HG03139 (cell line): ENCODE measurements at regions not wholly inside any gene's neighbourhood (a gene's known extent, or its start where the extent isn't known, plus 50 kb on each side); places are given as distances from the start of the nearest gene placed in this dataset.

Experiments
- ATAC-seq: cut with Tn5 transposase; IDR thresholded peaks from one replicate; pipeline ENCODE4 v1.9.1; 2021; ENCODE audit not compliant: unreplicated experiment

DNA sequence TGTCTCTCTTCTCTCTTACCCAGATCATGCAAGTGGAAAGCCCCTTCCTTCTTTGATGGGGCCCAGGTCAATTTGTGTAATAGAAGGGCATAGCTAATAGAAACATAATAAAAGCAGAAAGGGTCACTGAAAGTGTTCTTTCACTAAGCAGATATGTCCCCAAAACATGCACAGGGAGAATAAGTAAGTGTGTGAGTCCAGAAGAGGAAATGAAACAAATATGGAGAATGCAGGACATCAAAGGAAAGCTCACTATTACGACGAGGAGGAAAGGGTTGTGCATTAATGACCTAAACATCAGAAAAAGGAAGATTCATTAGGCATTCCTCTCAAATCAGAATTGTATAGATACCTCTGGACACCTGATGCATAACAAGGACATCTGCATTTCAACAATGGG lies 81.4 kb upstream of the SMYD2 start:
- no peak for ATAC-seq

DNA sequence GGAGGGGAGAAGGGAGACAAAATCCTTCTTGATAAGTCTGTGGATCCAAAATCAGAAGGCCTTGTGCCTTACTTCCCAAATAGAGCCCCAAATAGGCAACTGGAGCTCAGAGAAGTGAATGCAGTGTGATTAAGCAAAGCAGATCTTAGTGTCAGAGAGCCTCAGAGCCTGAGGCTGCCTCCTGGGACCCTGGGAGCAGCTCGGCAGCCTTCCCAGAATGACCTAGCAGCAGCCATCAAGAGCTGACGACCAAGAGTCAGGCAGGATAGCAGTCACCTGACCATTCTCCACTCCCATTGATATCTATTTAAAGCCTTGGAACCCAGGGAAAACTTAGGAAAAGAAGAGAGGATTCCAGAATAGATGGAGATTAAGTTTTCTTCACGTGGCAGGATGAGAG lies 78.0 kb upstream of the SMYD2 start:
- no peak for ATAC-seq

DNA sequence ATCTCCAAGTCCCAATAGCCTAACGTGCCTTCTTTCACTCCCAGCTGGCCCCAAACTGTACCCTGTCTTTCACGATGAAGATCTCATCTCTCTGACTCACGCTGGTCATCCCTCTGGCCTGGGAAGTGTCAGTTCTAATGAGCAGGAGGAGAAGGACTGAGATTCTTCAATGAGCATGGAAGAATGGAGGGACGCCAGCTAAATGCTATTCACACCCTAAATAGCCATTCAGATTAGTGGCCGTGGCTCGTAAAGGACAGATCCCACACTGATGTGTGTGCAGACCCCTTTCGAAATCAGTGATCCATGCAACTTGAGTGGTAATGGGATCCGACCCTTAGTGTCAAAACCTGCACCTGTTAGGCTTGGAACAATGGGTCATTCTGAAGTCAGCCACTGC lies 75.9 kb upstream of the SMYD2 start:
- no peak for ATAC-seq

DNA sequence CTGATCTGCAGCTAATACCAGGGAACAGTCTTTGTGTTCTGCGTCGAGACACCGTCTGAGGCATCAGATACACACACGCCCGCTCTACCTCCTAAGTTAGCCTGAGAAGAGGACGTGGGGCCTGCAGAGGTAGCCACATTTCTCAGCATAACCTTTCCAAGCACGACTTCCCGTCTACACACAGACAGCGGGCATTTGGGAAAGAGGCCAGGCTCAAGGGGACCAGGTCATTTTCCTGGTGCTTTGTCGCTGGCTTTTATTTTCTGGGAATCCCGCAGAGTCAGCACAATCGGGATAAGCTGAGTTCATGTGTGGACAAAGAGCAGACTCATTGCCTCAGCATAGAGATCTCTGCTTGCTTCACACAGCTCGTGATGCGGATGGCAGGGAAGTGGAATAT lies 72.5 kb upstream of the SMYD2 start:
- ATAC-seq, result no peak

DNA sequence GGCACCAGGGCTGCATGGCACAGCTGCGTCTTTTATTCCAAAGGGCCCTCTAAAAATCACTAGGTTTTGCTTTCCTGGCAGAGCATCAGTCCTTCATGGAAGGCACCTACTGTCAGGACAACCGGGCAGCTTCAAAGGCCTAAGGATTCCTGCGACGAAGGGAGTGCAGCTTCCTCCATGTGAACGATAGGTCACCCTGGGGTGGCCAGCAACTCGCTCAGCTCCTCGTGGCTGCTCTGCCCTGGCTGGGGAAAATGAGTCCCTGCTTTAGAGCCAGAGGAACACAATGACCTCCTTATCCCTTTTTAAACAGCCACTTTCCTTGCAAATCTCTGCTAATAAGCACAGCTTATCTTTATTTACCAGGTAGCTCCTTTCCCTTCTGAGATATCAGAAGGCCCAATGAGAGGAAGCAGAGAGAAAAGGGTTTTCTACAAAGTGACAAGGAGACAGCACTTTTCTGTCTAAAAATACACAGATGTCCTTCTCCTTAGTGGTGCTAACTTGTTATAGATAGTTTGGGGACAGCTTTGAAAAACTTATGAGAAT lies 71.6 kb upstream of the SMYD2 start:
- no peak for ATAC-seq

DNA sequence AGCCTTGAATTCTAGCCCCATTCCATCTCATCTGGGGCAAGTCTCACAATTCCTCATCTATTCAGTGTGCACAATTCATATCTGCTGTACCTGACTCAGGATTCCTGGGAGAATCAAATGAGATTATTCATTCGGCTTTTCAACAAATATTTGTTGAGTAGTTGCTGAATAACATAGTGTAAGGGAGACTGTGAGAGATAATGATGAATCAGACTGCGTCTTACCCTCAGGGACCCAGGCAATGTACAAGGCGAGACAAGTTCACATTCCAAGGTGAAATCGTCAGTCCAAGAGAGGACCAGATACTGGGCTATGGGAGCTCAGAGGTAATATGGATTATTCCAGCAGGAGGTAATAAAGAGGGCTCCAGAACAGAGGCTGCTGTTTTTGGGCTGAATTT lies 67.8 kb upstream of the SMYD2 start:
- ATAC-seq, result no peak

DNA sequence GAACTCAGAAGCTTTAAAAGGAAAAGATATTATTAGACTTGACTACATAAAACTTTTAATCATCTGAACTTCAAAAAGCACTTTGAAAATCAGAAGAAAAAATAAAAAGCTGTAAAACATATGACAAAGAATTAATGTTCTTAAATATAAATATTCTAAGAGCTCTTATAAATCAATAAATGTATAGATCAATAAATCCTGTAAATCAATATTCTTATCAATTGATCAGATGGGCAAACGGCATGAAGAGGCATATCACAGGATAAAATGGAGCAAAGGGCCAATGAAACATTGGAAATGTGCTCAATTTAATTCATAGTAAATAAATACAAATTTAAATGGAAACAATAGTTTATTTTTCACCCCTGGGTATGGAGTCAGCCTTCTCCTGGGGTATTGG lies 66.1 kb upstream of the SMYD2 start:
- no peak for ATAC-seq

DNA sequence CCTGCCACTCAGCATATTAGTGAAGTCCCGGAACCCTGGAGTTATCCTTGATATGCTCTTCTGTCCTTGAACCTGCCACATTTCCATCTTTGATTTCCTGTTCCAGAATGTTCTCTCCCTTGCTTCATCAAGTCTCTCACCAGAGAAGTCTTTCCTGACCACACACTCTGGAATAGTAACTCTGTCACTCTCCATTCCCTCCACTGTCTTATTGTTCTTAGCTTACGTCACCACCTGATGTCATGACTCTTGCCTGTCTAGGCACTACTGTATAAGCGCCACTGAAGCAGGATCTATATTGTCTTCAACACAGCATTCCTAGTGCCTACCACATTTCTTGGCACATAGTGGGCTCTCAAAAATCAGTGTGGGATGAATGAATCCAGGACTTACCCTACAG lies 65.4 kb upstream of the SMYD2 start:
- ATAC-seq, result no peak

DNA sequence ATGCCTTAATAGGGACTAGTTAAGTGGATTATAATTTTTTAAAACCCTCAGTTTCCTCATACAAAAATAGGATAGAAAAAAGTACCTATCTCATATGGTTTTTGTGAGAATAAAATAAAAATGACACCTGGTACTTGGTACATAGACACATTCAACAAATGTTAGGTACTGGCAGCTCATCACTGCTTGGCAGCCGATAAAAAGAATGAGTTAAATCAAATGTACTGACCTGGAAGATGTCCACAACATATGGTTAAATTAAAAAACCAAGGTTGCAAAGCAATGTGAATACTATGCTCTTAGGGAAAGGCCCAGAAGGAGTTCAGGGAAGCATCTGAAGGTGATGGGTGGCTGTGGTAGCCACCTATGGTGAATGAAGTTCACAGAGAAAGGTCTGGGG lies 64.9 kb upstream of the SMYD2 start:
- no peak for ATAC-seq

DNA sequence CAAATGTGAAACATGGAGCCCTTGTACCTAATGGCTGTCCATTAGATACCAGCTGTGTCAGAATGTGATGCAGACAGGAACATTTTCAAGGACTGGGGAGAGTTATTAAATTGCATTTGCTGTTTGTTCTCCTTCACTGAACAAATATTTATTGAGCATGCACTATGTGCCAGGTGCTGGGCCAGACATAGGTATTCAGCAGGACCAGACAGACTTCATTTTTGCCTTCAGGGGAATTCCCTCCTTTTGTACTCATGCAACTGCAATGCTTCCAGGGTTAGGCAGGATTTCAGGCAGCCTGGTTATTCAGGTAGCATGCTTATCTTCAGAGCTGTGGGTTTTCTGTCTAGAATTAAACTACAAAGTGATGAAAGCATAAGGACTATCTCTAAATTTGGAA lies 64.2 kb upstream of the SMYD2 start:
- ATAC-seq, result no peak

DNA sequence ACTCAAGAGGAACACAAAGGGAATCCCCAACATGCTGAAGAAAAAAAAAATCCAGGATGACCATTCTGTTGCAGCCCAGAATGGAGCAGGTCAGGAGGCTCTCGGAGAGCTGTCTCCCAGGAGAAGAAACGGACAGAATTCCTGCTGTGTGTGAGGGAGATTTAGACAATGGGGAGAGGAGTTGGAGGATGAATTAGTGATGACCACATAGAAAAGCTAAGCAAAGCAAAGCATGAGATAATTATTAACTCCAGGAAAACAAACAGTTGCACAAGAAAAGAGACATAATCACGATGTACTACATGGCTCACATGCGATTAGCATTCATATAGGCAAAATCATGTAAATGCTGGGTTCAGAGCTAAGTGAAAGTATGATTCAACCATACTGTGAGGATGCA lies 61.1 kb upstream of the SMYD2 start:
- no peak for ATAC-seq

DNA sequence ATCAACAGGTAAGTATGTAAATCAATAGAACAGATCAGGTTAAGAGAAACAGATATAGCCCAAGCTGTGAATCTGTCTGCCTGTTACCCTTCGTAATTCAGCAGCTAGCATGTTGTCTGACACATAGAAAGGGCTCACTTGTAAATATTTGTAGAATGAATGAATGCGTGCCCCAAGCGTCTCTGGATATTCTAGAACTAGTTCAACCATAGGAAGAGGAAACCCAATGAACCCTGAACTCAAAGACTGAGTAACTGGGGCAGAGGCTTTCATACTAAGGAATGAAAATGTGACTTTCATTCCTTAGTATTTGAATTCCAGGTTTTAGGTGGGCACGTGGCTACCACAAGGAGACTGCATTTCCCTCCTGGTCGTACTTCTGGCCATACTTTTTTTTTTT lies 60.1 kb upstream of the SMYD2 start:
- ATAC-seq, result no peak

DNA sequence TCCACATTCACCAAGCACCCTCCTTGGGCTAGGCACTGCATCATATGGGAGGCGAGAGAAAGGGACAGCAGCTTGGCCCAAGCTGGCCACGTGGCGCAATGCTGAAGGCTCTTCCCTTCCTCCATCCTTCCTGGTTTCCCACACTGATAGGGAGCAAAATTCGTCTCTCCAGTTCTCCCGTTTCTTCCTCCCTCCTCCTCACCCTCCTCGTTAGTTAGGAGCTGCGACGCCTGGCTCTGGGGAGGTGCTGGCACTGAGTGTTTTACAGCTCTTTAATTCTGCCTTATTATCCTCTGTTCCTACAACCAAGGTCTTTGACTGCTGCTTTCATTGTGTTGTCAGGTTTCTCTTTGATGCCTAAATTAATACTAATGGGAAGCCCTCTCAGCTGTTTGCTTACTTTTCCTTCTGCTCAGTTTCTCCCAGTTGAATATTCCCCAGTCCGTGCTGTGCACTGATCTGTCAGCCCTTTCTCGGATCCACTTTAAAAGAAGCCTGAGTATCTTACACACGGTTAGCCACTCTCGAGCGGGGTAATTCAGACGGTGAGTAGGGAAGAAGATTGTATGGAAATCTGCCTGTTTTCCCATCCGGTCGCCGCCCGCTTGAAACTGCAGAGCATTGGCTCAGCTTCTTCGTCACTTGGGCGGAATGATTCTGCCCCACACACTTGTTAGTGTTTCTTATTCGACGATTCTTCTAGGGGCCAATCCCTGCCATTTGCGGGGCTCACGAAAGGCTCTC lies 56.2 kb upstream of the SMYD2 start:
- no peak for ATAC-seq

DNA sequence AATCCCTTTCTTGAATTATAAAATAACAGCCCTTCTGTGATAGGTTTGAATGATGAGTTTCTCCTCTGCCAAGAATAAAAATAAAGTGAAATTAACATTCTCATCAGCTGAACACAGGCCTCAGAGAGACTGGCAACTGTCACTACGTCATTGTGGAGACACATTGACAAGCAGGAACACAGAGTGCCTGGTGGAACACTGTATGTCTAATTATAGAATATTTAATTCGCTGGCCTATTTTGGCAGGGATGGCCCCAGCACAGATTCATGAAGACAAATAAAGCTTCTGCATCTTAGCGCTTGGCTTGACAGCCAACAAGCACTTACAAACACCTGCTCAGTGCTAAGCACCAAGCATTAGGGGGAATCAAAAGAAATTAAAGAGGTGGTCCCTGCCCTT lies 52.0 kb upstream of the SMYD2 start:
- no peak for ATAC-seq

DNA sequence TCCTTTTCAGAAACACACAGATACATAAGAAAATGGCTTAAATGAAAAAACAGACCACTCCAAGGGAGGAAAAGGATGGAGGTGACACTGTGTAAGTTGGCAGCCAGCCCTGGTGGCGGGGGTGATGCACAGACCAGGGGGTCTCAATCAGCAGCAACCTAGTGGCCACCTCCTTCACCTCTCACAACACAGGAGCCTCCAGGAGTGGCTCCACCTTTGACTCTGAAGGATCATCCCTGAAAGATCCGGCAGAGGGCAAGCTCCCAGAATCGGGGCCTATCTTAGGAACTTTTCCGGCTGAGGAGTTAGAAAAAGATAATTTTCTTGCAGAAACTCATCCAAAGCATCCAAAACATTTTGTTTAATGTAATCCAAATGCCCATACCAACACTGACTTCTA lies 51.2 kb upstream of the SMYD2 start:
- no peak for ATAC-seq
